GM12878 (cell line): ENCODE measurements at regions not wholly inside any gene's neighbourhood (a gene's known extent, or its start where the extent isn't known, plus 50 kb on each side); places are given as distances from the start of the nearest gene placed in this dataset.

Source experiments
- CTCF ChIP-seq, 3 experiments: IDR thresholded peaks in 2 of 3; conservative IDR thresholded peaks in 1 of 3; 2 replicates each; pipeline ENCODE4 v1.5.1; 2011; ENCODE audit warnings: low read depth in 3 of 3, low read length in 3 of 3, mild to moderate bottlenecking in 3 of 3, control low read depth in 2 of 3, moderate library complexity in 2 of 3, inconsistent platforms in 1 of 3, mixed read lengths in 1 of 3; ENCODE audit not compliant: control insufficient read depth in 2 of 3, insufficient read depth in 1 of 3; ENCODE audit errors: extremely low read depth in 1 of 3
- ESRRA ChIP-seq: IDR thresholded peaks from 2 replicates; pipeline ENCODE4 v1.6.1; 2012; ENCODE audit warnings: mild to moderate bottlenecking, low read length, improper control_type of control experiment
- POLR2AphosphoS5 ChIP-seq: IDR thresholded peaks from 2 replicates; pipeline ENCODE4 v1.6.1; 2011; ENCODE audit warnings: mild to moderate bottlenecking, low read length, inconsistent platforms
- RAD21 ChIP-seq: IDR thresholded peaks from 2 replicates; pipeline ENCODE4 v1.6.1; 2011; ENCODE audit warnings: mild to moderate bottlenecking, low read depth, low read length, moderate library complexity; ENCODE audit not compliant: insufficient read depth
- STAT3 ChIP-seq: IDR thresholded peaks from 2 replicates; pipeline ENCODE4 v1.6.1; 2011; ENCODE audit warnings: low read depth, low read length, improper control_type of control experiment

GRCh38 chr11:23594755-23595154 is 734.5 kb upstream of the CCDC179 start:
- TF ChIP-seq POLR2AphosphoS5 (no peak), ESRRA (no peak), RAD21 (no peak), CTCF (IDR thresholded peaks at IDR 0.05 in 2 of 3, conservative IDR thresholded peaks at IDR 0.05 in 1 of 3; ENCODE audit: control insufficient read depth in 2 of 3, extremely low read depth in 1 of 3, insufficient read depth in 1 of 3, low read depth in 3 of 3, low read length in 3 of 3) (no peak), STAT3 (no peak)
